SU-DHL-6 (cell line): ENCODE measurements at regions not wholly inside any gene's neighbourhood (a gene's known extent, or its start where the extent isn't known, plus 50 kb on each side); places are given as distances from the start of the nearest gene placed in this dataset.

Experiments used
- H2AFZ ChIP-seq: fragments of 200-600 bp; sonication (generic); 2 replicates; pipeline ENCODE4 v1.6.1; 2014; ENCODE audit warnings: low read depth, mild to moderate bottlenecking, moderate library complexity, mixed read lengths, antibody characterized with exemption, low read length; ENCODE audit not compliant: severe bottlenecking
- H3F3A ChIP-seq: fragments of 200-600 bp; shearing (Covaris generic); 2 replicates; pipeline ENCODE4 v1.6.0; 2016; ENCODE audit warnings: antibody characterized with exemption, mild to moderate bottlenecking; ENCODE audit not compliant: insufficient read depth
- H3K27ac ChIP-seq: fragments of 200-600 bp; sonication (generic); 2 replicates; pipeline ENCODE4 v1.5.1; 2016; ENCODE audit warnings: low read depth, mild to moderate bottlenecking, low read length, moderate library complexity, mixed read lengths
- H3K27me3 ChIP-seq: fragments of 200-600 bp; sonication (generic), shearing (Covaris generic); 2 replicates; pipeline ENCODE4 v1.6.0; 2014; ENCODE audit warnings: mild to moderate bottlenecking, low read length
- H3K36me3 ChIP-seq: fragments of 200-600 bp; sonication (generic); 2 replicates; pipeline ENCODE4 v1.6.1; 2014; ENCODE audit warnings: mild to moderate bottlenecking, low read length, mixed read lengths
- H3K4me2 ChIP-seq: fragments of 300-600, 200-600 bp; shearing (Covaris generic), sonication (generic); 2 replicates; pipeline ENCODE4 v1.6.0; 2014; ENCODE audit warnings: low read length, low read depth, mild to moderate bottlenecking; ENCODE audit not compliant: poor library complexity, severe bottlenecking
- H3K4me3 ChIP-seq: fragments of 200-600 bp; sonication (generic); 2 replicates; pipeline ENCODE4 v1.5.1; 2014; ENCODE audit warnings: antibody characterized with exemption, low read length, mild to moderate bottlenecking, mixed read lengths; ENCODE audit not compliant: insufficient read depth, poor library complexity, severe bottlenecking
- H3K79me2 ChIP-seq: fragments of 200-600 bp; sonication (generic); 2 replicates; pipeline ENCODE4 v1.6.1; 2014; ENCODE audit warnings: mild to moderate bottlenecking, low read length, moderate library complexity; ENCODE audit not compliant: insufficient read depth
- H3K9ac ChIP-seq: fragments of 200-600 bp; sonication (generic); 2 replicates; pipeline ENCODE4 v1.7.0; 2014; ENCODE audit warnings: mild to moderate bottlenecking, low read length
- H3K9me2 ChIP-seq: fragments of 200-600 bp; sonication (generic); replicated peaks from 2 replicates; pipeline ENCODE4 v1.6.1; 2014; ENCODE audit warnings: low read length; ENCODE audit not compliant: insufficient read depth
- H3K9me3 ChIP-seq: fragments of 200-600 bp; sonication (generic); 2 replicates; pipeline ENCODE4 v1.6.1; 2014; ENCODE audit warnings: low read length, mixed read lengths; ENCODE audit not compliant: insufficient read depth
- H4K20me1 ChIP-seq: fragments of 200-600 bp; sonication (generic); 2 replicates; pipeline ENCODE4 v1.6.1; 2014; ENCODE audit warnings: low read depth, mild to moderate bottlenecking, antibody characterized with exemption, low read length, moderate library complexity, mixed read lengths
- EZH2phosphoT487 ChIP-seq: fragments of 200-600 bp; sonication (generic), shearing (Covaris generic); conservative IDR thresholded peaks from 2 replicates; pipeline ENCODE4 v1.6.1; 2018; ENCODE audit warnings: mild to moderate bottlenecking, antibody characterized with exemption, low read length, moderate library complexity, mixed read lengths
- TF ChIP-seq, protein P1 (sequence below): fragments of 200-600 bp; sonication (generic); IDR thresholded peaks from one replicate; pipeline ENCODE4 v1.5.1; 2017; ENCODE audit warnings: antibody characterized with exemption, mild to moderate bottlenecking, low read length, moderate library complexity; ENCODE audit not compliant: insufficient read depth, poor library complexity, severe bottlenecking

DNA sequence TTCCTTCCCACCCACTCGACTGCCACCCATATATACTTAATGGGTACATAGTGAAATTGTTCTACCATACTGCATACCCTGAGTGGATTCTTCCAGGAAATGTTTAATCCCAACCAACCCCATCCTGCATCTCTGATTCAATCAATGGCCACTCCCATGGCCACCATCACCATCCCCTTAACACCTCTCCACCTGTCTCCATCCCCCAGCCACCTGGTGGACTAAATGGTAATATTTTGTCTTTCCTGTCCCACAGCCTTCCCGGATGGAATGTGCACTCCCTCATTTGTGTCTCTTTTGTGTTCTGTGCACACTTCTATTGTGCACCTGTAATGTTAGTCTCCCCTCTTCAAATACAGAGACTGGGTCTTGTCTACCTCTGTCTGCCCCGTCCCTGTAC lies 259.9 kb downstream of the ALDH8A1 start:
- Histone ChIP-seq H3K79me2 (no peaks in the 10 kb centered on the region), H3K4me2 (no peak overlapping the region), H3K27me3 (no peaks in the 10 kb centered on the region), H3K9me2 (no peaks in the 10 kb centered on the region), H3K4me3 (no peak overlapping the region), H4K20me1 (no peaks in the 10 kb centered on the region), H2AFZ (no peak overlapping the region), H3K27ac (no peak overlapping the region), H3F3A (no peaks in the 10 kb centered on the region), H3K9ac (no peak overlapping the region), H3K9me3 (no peaks in the 10 kb centered on the region), H3K36me3 (no peaks in the 10 kb centered on the region)
- TF ChIP-seq, protein P1, sequence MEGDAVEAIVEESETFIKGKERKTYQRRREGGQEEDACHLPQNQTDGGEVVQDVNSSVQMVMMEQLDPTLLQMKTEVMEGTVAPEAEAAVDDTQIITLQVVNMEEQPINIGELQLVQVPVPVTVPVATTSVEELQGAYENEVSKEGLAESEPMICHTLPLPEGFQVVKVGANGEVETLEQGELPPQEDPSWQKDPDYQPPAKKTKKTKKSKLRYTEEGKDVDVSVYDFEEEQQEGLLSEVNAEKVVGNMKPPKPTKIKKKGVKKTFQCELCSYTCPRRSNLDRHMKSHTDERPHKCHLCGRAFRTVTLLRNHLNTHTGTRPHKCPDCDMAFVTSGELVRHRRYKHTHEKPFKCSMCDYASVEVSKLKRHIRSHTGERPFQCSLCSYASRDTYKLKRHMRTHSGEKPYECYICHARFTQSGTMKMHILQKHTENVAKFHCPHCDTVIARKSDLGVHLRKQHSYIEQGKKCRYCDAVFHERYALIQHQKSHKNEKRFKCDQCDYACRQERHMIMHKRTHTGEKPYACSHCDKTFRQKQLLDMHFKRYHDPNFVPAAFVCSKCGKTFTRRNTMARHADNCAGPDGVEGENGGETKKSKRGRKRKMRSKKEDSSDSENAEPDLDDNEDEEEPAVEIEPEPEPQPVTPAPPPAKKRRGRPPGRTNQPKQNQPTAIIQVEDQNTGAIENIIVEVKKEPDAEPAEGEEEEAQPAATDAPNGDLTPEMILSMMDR, result no peak
- no peak for TF ChIP-seq EZH2phosphoT487

GRCh38 chr6:134689641-134690040 lies 260.3 kb downstream of the ALDH8A1 start:
- no peaks in the 10 kb centered on the region for H3F3A ChIP-seq
- no peak overlapping the region for H3K27ac ChIP-seq
- H2AFZ ChIP-seq, result no peak overlapping the region
- H3K36me3 ChIP-seq, result no peaks in the 10 kb centered on the region
- H3K9ac ChIP-seq, result no peak overlapping the region
- no peaks in the 10 kb centered on the region for H3K79me2 ChIP-seq
- H3K9me3 ChIP-seq, result no peaks in the 10 kb centered on the region
- H4K20me1 ChIP-seq, result no peaks in the 10 kb centered on the region
- no peak overlapping the region for H3K4me2 ChIP-seq
- TF ChIP-seq, protein P1, result no peak
- TF ChIP-seq EZH2phosphoT487, result no peak
- no peaks in the 10 kb centered on the region for H3K27me3 ChIP-seq
- H3K4me3 ChIP-seq, result no peak overlapping the region
- H3K9me2 ChIP-seq, result no peaks in the 10 kb centered on the region

DNA sequence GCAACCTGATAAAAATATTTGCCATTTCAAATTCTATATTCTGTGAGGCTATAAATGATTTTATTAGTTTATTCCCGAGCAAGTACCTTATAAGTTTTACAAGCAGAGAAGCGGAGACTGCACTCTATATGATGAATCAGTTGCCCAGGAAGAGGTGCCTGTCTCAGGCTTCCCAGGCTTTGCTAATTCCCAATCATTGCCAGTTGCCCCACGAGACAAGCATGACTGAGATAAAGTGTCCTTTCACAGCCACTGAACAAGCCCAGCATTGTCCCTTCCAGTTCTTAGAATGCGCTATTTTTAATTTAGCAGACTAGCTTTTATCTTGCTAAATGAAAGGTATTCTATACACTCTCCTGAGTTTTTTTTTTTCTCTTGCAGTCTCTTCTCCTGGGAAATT lies 260.7 kb downstream of the ALDH8A1 start:
- no peaks in the 10 kb centered on the region for H3K79me2 ChIP-seq
- no peak overlapping the region for H3K4me2 ChIP-seq
- H3K9me2 ChIP-seq, result no peaks in the 10 kb centered on the region
- H3F3A ChIP-seq, result no peaks in the 10 kb centered on the region
- H3K9me3 ChIP-seq, result no peaks in the 10 kb centered on the region
- no peak overlapping the region for H2AFZ ChIP-seq
- H4K20me1 ChIP-seq, result no peaks in the 10 kb centered on the region
- TF ChIP-seq, protein P1, result no peak
- no peak for TF ChIP-seq EZH2phosphoT487
- no peaks in the 10 kb centered on the region for H3K27me3 ChIP-seq
- no peak overlapping the region for H3K9ac ChIP-seq
- H3K27ac ChIP-seq, result no peak overlapping the region
- H3K36me3 ChIP-seq, result no peaks in the 10 kb centered on the region
- no peak overlapping the region for H3K4me3 ChIP-seq

DNA sequence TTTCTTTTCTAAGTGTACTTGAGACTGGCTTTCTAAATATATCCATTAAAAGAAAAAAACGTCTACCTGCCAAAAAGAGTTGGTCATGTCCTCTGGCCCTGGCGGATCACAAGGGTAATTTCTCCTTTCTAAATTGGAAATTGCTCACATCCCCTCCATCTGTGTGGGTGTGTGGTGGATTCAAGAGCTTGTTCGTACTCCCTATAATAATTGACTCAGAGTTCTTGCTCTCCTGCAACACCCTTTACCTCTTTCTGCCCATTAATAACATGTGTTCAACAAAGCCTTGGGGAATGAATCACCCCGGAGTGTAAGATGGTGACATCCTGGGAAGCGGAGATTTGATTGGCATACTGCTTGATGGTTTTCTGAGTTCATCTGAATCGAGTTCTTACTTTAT lies 263.8 kb downstream of the ALDH8A1 start:
- Histone ChIP-seq H3K79me2 (no peaks in the 10 kb centered on the region), H3K27me3 (no peaks in the 10 kb centered on the region), H3K4me2 (no peak overlapping the region), H3K9ac (no peak overlapping the region), H3K36me3 (no peaks in the 10 kb centered on the region), H3F3A (no peaks in the 10 kb centered on the region), H3K9me2 (no peaks in the 10 kb centered on the region), H3K27ac (no peak overlapping the region), H3K4me3 (no peak overlapping the region), H4K20me1 (no peaks in the 10 kb centered on the region), H2AFZ (no peak overlapping the region), H3K9me3 (no peaks in the 10 kb centered on the region)
- TF ChIP-seq, protein P1, result no peak
- no peak for TF ChIP-seq EZH2phosphoT487
